H9 (cell line): ENCODE measurements at regions not wholly inside any gene's neighbourhood (a gene's known extent, or its start where the extent isn't known, plus 50 kb on each side); places are given as distances from the start of the nearest gene placed in this dataset.

ENCODE experiments used
- DNase-seq: peaks from one replicate; pipeline ENCODE4 v3.0.0-alpha.2; 2017
- H2AFZ ChIP-seq: one replicate; pipeline ENCODE4 v1.6.1; 2013; ENCODE audit warnings: mild to moderate bottlenecking, low read length, control low read depth, moderate library complexity
- H2AK5ac ChIP-seq: 2 replicates; pipeline ENCODE4 v1.6.1; 2013; ENCODE audit warnings: low read length, control low read depth, mixed read lengths; ENCODE audit not compliant: insufficient read length
- H2BK120ac ChIP-seq: one replicate; pipeline ENCODE4 v1.6.1; 2013; ENCODE audit warnings: low read depth, mild to moderate bottlenecking, low read length, control low read depth, inconsistent platforms; ENCODE audit not compliant: poor library complexity, severe bottlenecking
- H2BK12ac ChIP-seq: 2 replicates; pipeline ENCODE4 v1.6.1; 2013; ENCODE audit warnings: low read length, control low read depth, mixed read lengths, low read depth; ENCODE audit not compliant: insufficient read length
- H2BK15ac ChIP-seq: 2 replicates; pipeline ENCODE4 v1.6.1; 2013; ENCODE audit warnings: low read depth, low read length, control low read depth
- H2BK20ac ChIP-seq: one replicate; pipeline ENCODE4 v1.6.1; 2013; ENCODE audit warnings: low read depth, mild to moderate bottlenecking, low read length, control low read depth, inconsistent platforms; ENCODE audit not compliant: poor library complexity, severe bottlenecking
- H2BK5ac ChIP-seq: 2 replicates; pipeline ENCODE4 v1.6.1; 2013; ENCODE audit warnings: low read length, control low read depth, mixed read lengths; ENCODE audit not compliant: insufficient read length
- H3K14ac ChIP-seq: 2 replicates; pipeline ENCODE4 v1.6.1; 2013; ENCODE audit warnings: low read length, control low read depth; ENCODE audit not compliant: insufficient read depth
- H3K18ac ChIP-seq: 2 replicates; pipeline ENCODE4 v1.6.1; 2013; ENCODE audit warnings: low read depth, mild to moderate bottlenecking, mixed read lengths, low read length, control low read depth; ENCODE audit not compliant: insufficient read length
- H3K23ac ChIP-seq: 2 replicates; pipeline ENCODE4 v1.6.1; 2013; ENCODE audit warnings: low read length, control low read depth, mixed read lengths, low read depth; ENCODE audit not compliant: insufficient read length
- H3K23me2 ChIP-seq: 2 replicates; pipeline ENCODE4 v1.6.1; 2013; ENCODE audit warnings: low read depth, mild to moderate bottlenecking, mixed read lengths, low read length, control low read depth; ENCODE audit not compliant: insufficient read length, poor library complexity, severe bottlenecking
- H3K27ac ChIP-seq: 2 replicates; pipeline ENCODE4 v1.5.1; 2013; ENCODE audit warnings: low read length, control low read depth, mixed read lengths, low read depth; ENCODE audit not compliant: insufficient read length
- H3K27me3 ChIP-seq: 2 replicates; pipeline ENCODE4 v1.6.1; 2013; ENCODE audit warnings: low read length, control low read depth, inconsistent platforms; ENCODE audit not compliant: insufficient read depth
- H3K4ac ChIP-seq: 2 replicates; pipeline ENCODE4 v1.6.1; 2013; ENCODE audit warnings: low read depth, mild to moderate bottlenecking, control low read depth, inconsistent platforms, low read length, moderate library complexity
- H3K4me1 ChIP-seq: 2 replicates; pipeline ENCODE4 v1.6.1; 2013; ENCODE audit warnings: low read length, control low read depth, inconsistent platforms; ENCODE audit not compliant: insufficient read depth
- H3K4me2 ChIP-seq: 2 replicates; pipeline ENCODE4 v1.6.1; 2013; ENCODE audit warnings: low read length, control low read depth, mixed read lengths; ENCODE audit not compliant: insufficient read length, insufficient read depth
- H3K56ac ChIP-seq: 2 replicates; pipeline ENCODE4 v1.6.1; 2013; ENCODE audit warnings: low read depth, mild to moderate bottlenecking, mixed read lengths, low read length, control low read depth; ENCODE audit not compliant: insufficient read length
- H3K79me1 ChIP-seq: 2 replicates; pipeline ENCODE4 v1.6.1; 2013; ENCODE audit warnings: low read depth, mild to moderate bottlenecking, moderate library complexity, low read length, control low read depth, inconsistent platforms; ENCODE audit not compliant: insufficient read depth, poor library complexity, severe bottlenecking
- H3K79me2 ChIP-seq: 2 replicates; pipeline ENCODE4 v1.6.1; 2013; ENCODE audit warnings: low read length, control low read depth, inconsistent platforms; ENCODE audit not compliant: insufficient read depth
- H3K9ac ChIP-seq: 2 replicates; pipeline ENCODE4 v1.6.1; 2013; ENCODE audit warnings: low read length, control low read depth, mixed read lengths; ENCODE audit not compliant: insufficient read length; ENCODE audit errors: extremely low read depth
- H3K9me3 ChIP-seq: one replicate; pipeline ENCODE4 v1.6.1; 2013; ENCODE audit warnings: low read depth, low read length, inconsistent platforms; ENCODE audit not compliant: control insufficient read depth
- H3T11ph ChIP-seq: one replicate; pipeline ENCODE4 v1.6.1; 2013; ENCODE audit warnings: mild to moderate bottlenecking, low read length, control low read depth, inconsistent platforms
- H4K20me1 ChIP-seq: one replicate; pipeline ENCODE4 v1.6.1; 2013; ENCODE audit not compliant: control insufficient read depth, insufficient read length, insufficient read depth
- H4K5ac ChIP-seq: 2 replicates; pipeline ENCODE4 v1.6.1; 2013; ENCODE audit warnings: low read depth, mild to moderate bottlenecking, mixed read lengths, low read length, control low read depth; ENCODE audit not compliant: insufficient read length
- H4K8ac ChIP-seq: replicated peaks from 2 replicates; pipeline ENCODE4 v1.6.1; 2013; ENCODE audit warnings: low read length, control low read depth, mixed read lengths, low read depth; ENCODE audit not compliant: insufficient read length
- H4K91ac ChIP-seq: 2 replicates; pipeline ENCODE4 v1.6.1; 2013; ENCODE audit warnings: low read depth, mild to moderate bottlenecking, moderate library complexity, mixed read lengths, low read length, control low read depth; ENCODE audit not compliant: insufficient read length
- H3K27ac Mint-ChIP-seq, 3 experiments: 2 replicates in 2 of 3; 3 replicates in 1 of 3; pipeline ENCODE4 v1.8.0; 2020 to 2021; ENCODE audit warnings: mixed read lengths in 3 of 3, mild to moderate bottlenecking in 1 of 3, moderate library complexity in 1 of 3
- H3K27me3 Mint-ChIP-seq: 2 replicates; pipeline ENCODE4 v1.8.0; 2021; ENCODE audit warnings: low read depth, mild to moderate bottlenecking, moderate library complexity, mixed read lengths
- H3K36me3 Mint-ChIP-seq, 3 experiments: 2 replicates in 2 of 3; 3 replicates in 1 of 3; pipeline ENCODE4 v1.8.0; 2020 to 2021; ENCODE audit warnings: low read depth in 3 of 3, mixed read lengths in 3 of 3; ENCODE audit not compliant: insufficient read depth in 1 of 3
- H3K4me1 Mint-ChIP-seq, 2 experiments: 2 replicates each; pipeline ENCODE4 v1.8.0; 2020; ENCODE audit warnings: mixed read lengths in 2 of 2
- H3K4me3 Mint-ChIP-seq, 2 experiments: 2 replicates in 1 of 2; 3 replicates in 1 of 2; pipeline ENCODE4 v1.8.0; 2020 to 2021; ENCODE audit warnings: mild to moderate bottlenecking in 2 of 2, mixed read lengths in 2 of 2, moderate library complexity in 1 of 2
- H3K9me3 Mint-ChIP-seq, 2 experiments: 2 replicates in 1 of 2; 3 replicates in 1 of 2; pipeline ENCODE4 v1.8.0; 2020; ENCODE audit warnings: mild to moderate bottlenecking in 2 of 2, mixed read lengths in 2 of 2, moderate library complexity in 1 of 2
- WGBS: extraction: QIAGEN DNeasy Blood & Tissue Kit; methylation state at CpG from one replicate; pipeline ENCODE4 v1.1.7; 2013; ENCODE audit warnings: missing lambda C conversion rate, low lambda C conversion rate, mixed read lengths; ENCODE audit not compliant: insufficient read length; ENCODE audit errors: extremely low coverage; 5-methylcytosine and 5-hydroxymethylcytosine counted together
- TF ChIP-seq, protein P1 (sequence below): fragments of 200-600 bp; sonication (generic); conservative IDR thresholded peaks from 3 replicates; pipeline ENCODE4 v1.8.0; 2021; ENCODE audit warnings: antibody characterized with exemption, mild to moderate bottlenecking

DNA sequence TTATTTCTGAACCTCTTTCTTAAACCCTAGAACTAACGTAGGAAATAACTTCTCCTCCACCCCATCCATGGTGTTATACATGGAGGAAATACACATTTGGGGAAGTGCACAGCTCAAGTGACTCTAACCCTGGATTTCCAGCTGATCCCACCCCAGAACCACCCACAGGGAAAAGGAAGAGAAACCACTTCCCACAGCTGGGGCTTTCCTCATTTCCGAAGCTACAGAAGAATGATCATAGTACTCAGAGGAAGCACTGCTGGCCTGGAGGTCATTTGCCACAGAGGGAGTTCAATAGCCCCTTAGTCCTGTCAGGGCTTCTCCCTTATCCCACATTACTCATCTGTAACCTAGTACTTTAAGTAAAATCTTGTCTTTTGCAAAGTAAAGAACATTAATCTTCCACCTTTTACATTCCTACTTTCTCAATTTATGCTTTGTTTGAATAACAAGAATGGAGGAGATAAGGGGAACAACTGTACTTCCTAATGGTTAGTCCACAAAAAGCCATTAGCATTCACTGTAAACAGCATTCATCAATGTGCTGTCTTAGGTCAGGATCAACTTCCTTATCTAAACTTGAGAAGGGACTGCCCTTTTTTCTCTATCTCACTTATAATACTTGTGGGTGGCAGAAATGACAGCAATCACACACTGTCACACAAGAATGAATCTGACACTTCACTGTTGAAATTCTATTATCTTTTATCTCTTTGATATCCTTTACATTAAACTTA is 63.0 kb upstream of the RGS1 start:
- H4K91ac ChIP-seq: no peak overlapping the region
- Mint-ChIP-seq H3K27ac (no peak overlapping the region), H3K27me3 (no peaks in the 10 kb centered on the region)

More for the DNA sequence above, 63.0 kb upstream of the RGS1 start:
- no peak overlapping the region for H2AFZ ChIP-seq
- no peak overlapping the region for H3K4me2 ChIP-seq
- H3K9me3 ChIP-seq: no peaks in the 10 kb centered on the region
- no peaks in the 10 kb centered on the region for H3K79me1 ChIP-seq
- no peak for DNase-seq
- no peaks in the 10 kb centered on the region for H3K79me2 ChIP-seq
- H2BK5ac ChIP-seq: no peak overlapping the region
- no peaks in the 10 kb centered on the region for H3K27me3 ChIP-seq
- H2BK20ac ChIP-seq: no peak overlapping the region
- H3K18ac ChIP-seq: no peak overlapping the region
- H4K20me1 ChIP-seq: no peaks in the 10 kb centered on the region
- Mint-ChIP-seq H3K9me3 (no peaks in the 10 kb centered on the region), H3K36me3 (no peaks in the 10 kb centered on the region), H3K4me1 (peaks cover 0 to 2% of the 10 kb centered on the region in 2 experiments; a peak in 2 of 4 replicates), H3K4me3 (no peak overlapping the region; a peak in 1 of 5 replicates)
- H2BK120ac ChIP-seq: no peak overlapping the region
- H4K8ac ChIP-seq: no peak overlapping the region
- H3T11ph ChIP-seq: no peak overlapping the region
- H3K23me2 ChIP-seq: no peaks in the 10 kb centered on the region
- H3K27ac ChIP-seq: no peak overlapping the region
- no peak overlapping the region for H3K56ac ChIP-seq
- H3K4me1 ChIP-seq: no peaks in the 10 kb centered on the region; the same call in 1 of the 2 replicates
- no peak overlapping the region for H2BK12ac ChIP-seq
- H3K14ac ChIP-seq: no peak overlapping the region
- TF ChIP-seq, protein P1, sequence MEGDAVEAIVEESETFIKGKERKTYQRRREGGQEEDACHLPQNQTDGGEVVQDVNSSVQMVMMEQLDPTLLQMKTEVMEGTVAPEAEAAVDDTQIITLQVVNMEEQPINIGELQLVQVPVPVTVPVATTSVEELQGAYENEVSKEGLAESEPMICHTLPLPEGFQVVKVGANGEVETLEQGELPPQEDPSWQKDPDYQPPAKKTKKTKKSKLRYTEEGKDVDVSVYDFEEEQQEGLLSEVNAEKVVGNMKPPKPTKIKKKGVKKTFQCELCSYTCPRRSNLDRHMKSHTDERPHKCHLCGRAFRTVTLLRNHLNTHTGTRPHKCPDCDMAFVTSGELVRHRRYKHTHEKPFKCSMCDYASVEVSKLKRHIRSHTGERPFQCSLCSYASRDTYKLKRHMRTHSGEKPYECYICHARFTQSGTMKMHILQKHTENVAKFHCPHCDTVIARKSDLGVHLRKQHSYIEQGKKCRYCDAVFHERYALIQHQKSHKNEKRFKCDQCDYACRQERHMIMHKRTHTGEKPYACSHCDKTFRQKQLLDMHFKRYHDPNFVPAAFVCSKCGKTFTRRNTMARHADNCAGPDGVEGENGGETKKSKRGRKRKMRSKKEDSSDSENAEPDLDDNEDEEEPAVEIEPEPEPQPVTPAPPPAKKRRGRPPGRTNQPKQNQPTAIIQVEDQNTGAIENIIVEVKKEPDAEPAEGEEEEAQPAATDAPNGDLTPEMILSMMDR: no peak
- H4K5ac ChIP-seq: no peak overlapping the region
- no peak overlapping the region for H2BK15ac ChIP-seq
- H3K9ac ChIP-seq: no peak overlapping the region
- no peak overlapping the region for H3K23ac ChIP-seq
- WGBS: no CpG with 5 or more reads among the region's 2 CpGs
- no peak overlapping the region for H3K4ac ChIP-seq
- no peak overlapping the region for H2AK5ac ChIP-seq
